ENCODE measurements at regions not wholly inside any gene's neighbourhood (a gene's known extent, or its start where the extent isn't known, plus 50 kb on each side); places are given as distances from the start of the nearest gene placed in this dataset.
"Not testable (repeated sequence)": the region's sequence is repeated elsewhere in the genome, so short reads cannot be mapped to it uniquely, and the experiment has no call there.

- Histone ChIP-seq H3K9me3 (ENCODE audit: control insufficient read depth, insufficient read depth, low read length) (no peaks in the 10 kb centered on the region), H3K27me3 (ENCODE audit: control insufficient read depth, insufficient read depth, low read length) (no peaks in the 10 kb centered on the region), H3K27ac (ENCODE audit: low read depth, low read length) (no peak overlapping the region), H3K4me3 (ENCODE audit: low read depth, low read length) (no peak overlapping the region)
- TF ChIP-seq, protein P1, sequence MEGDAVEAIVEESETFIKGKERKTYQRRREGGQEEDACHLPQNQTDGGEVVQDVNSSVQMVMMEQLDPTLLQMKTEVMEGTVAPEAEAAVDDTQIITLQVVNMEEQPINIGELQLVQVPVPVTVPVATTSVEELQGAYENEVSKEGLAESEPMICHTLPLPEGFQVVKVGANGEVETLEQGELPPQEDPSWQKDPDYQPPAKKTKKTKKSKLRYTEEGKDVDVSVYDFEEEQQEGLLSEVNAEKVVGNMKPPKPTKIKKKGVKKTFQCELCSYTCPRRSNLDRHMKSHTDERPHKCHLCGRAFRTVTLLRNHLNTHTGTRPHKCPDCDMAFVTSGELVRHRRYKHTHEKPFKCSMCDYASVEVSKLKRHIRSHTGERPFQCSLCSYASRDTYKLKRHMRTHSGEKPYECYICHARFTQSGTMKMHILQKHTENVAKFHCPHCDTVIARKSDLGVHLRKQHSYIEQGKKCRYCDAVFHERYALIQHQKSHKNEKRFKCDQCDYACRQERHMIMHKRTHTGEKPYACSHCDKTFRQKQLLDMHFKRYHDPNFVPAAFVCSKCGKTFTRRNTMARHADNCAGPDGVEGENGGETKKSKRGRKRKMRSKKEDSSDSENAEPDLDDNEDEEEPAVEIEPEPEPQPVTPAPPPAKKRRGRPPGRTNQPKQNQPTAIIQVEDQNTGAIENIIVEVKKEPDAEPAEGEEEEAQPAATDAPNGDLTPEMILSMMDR (IDR thresholded peaks at IDR 0.05; ENCODE audit: low read depth, low read length): no peak
- POLR2A ChIA-PET: no interaction called here
- DNase-seq (ENCODE audit: low read depth, low spot score): no peak
- CTCF ChIA-PET: no interaction called here
Observed at GRCh38 chr2:52477166-52477565, 1290.4 kb upstream of the CHAC2 start.

GRCh38 chr2:52475590-52475989, 1292.0 kb upstream of the CHAC2 start:
- no peak for DNase-seq (ENCODE audit: low read depth, low spot score)
- ChIA-PET CTCF (no interaction called here), POLR2A (no interaction called here)
- Histone ChIP-seq H3K4me3 (ENCODE audit: low read depth, low read length) (no peak overlapping the region), H3K27me3 (ENCODE audit: control insufficient read depth, insufficient read depth, low read length) (no peaks in the 10 kb centered on the region), H3K9me3 (ENCODE audit: control insufficient read depth, insufficient read depth, low read length) (no peaks in the 10 kb centered on the region), H3K27ac (ENCODE audit: low read depth, low read length) (no peak overlapping the region)
- TF ChIP-seq, protein P1 (IDR thresholded peaks at IDR 0.05; ENCODE audit: low read depth, low read length): no peak

GRCh38 chr2:52474091-52474490, 1293.5 kb upstream of the CHAC2 start:
- TF ChIP-seq, protein P1 (IDR thresholded peaks at IDR 0.05; ENCODE audit: low read depth, low read length): no peak
- H3K9me3 ChIP-seq (ENCODE audit: control insufficient read depth, insufficient read depth, low read length): no peaks in the 10 kb centered on the region
- ChIA-PET CTCF (no interaction called here), POLR2A (no interaction called here)
- DNase-seq (ENCODE audit: low read depth, low spot score): no peak
- H3K27me3 ChIP-seq (ENCODE audit: control insufficient read depth, insufficient read depth, low read length): no peaks in the 10 kb centered on the region
- no peak overlapping the region for H3K27ac ChIP-seq (ENCODE audit: low read depth, low read length)
- no peak overlapping the region for H3K4me3 ChIP-seq (ENCODE audit: low read depth, low read length)

DNA sequence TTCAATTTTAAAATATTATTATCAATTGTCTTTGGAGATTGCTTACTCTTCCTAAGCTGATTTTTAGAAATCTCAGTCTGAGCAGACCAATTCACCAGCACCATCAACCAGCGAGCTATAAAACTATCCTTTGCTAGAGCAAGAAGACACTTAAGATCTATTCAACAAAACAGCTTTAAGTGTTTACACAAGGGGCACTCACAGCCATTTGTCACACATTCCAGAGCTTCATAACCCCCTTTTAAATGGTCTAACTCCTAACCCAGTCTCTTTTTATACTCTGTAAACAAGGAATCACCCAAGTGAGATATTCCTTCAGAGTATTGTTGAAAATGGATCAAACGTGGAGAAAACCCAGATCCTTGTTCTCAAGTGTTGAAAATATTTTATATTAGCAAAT, 1294.1 kb upstream of the CHAC2 start:
- DNase-seq (ENCODE audit: low read depth, low spot score): no peak
- CTCF ChIA-PET: no interaction called here
- POLR2A ChIA-PET: no interaction called here

GRCh38 chr2:52470457-52470856, 1297.1 kb upstream of the CHAC2 start:
- CTCF ChIA-PET; H3K27me3 ChIP-seq (ENCODE audit: control insufficient read depth, insufficient read depth, low read length); H3K9me3 ChIP-seq (ENCODE audit: control insufficient read depth, insufficient read depth, low read length); DNase-seq (ENCODE audit: low read depth, low spot score); H3K4me3 ChIP-seq (ENCODE audit: low read depth, low read length); POLR2A ChIA-PET; H3K27ac ChIP-seq (ENCODE audit: low read depth, low read length): not testable (repeated sequence)

More for the DNA sequence above, 1294.1 kb upstream of the CHAC2 start:
- TF ChIP-seq, protein P1 (IDR thresholded peaks at IDR 0.05; ENCODE audit: low read depth, low read length): no peak
- no peaks in the 10 kb centered on the region for H3K27me3 ChIP-seq (ENCODE audit: control insufficient read depth, insufficient read depth, low read length)
- no peak overlapping the region for H3K4me3 ChIP-seq (ENCODE audit: low read depth, low read length)
- H3K9me3 ChIP-seq (ENCODE audit: control insufficient read depth, insufficient read depth, low read length): no peaks in the 10 kb centered on the region
- H3K27ac ChIP-seq (ENCODE audit: low read depth, low read length): no peak overlapping the region

DNA sequence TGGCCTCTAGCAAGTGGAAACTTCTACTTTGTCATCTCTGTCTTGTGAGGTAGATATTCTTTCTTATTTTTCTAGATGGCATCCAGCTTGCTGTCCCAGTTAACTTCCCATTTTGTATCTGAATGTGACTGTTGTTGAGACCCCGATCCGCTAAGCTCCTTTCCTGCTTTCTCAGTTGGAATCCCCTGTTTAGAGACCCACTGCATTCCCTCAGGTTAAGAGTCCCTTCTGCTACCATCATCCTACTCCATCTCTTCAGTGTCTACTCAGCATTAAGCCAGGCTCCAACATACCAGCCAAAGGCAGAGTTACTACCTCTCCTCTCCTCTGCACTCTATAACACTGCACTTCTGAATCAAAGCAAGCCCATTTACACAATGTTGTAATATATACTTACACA, 1300.4 kb upstream of the CHAC2 start:
- no peak for DNase-seq (ENCODE audit: low read depth, low spot score)
- no peak overlapping the region for H3K27ac ChIP-seq (ENCODE audit: low read depth, low read length)
- ChIA-PET POLR2A (no interaction called here), CTCF (no interaction called here)
- no peaks in the 10 kb centered on the region for H3K9me3 ChIP-seq (ENCODE audit: control insufficient read depth, insufficient read depth, low read length)
- H3K27me3 ChIP-seq (ENCODE audit: control insufficient read depth, insufficient read depth, low read length): no peaks in the 10 kb centered on the region
- TF ChIP-seq, protein P1 (IDR thresholded peaks at IDR 0.05; ENCODE audit: low read depth, low read length): no peak
- no peak overlapping the region for H3K4me3 ChIP-seq (ENCODE audit: low read depth, low read length)

Data from AG04450 (cell line).